CD14-positive monocyte (primary cell): ENCODE measurements at regions not wholly inside any gene's neighbourhood (a gene's known extent, or its start where the extent isn't known, plus 50 kb on each side); places are given as distances from the start of the nearest gene placed in this dataset.

Experiments used
- DNase-seq, 3 donors: peaks; one replicate each; pipeline ENCODE4 v3.0.0-alpha.2; 2011 to 2022
- H2AFZ ChIP-seq: 2 replicates; pipeline ENCODE4 v1.6.0; 2012; ENCODE audit warnings: mild to moderate bottlenecking, low read depth, low read length, inconsistent platforms; ENCODE audit not compliant: insufficient read depth, poor library complexity, severe bottlenecking
- H3K27ac ChIP-seq, 2 donors: 1 replicate in 1 of 2; 2 replicates in 1 of 2; pipeline ENCODE4 v1.5.1; 2012 to 2013; ENCODE audit warnings: low read length in 2 of 2, control low read depth in 1 of 2, inconsistent platforms in 1 of 2, low read depth in 1 of 2, mild to moderate bottlenecking in 1 of 2
- H3K27me3 ChIP-seq, 2 donors: one replicate each; pipeline versions ENCODE4 v1.6.0 to v1.6.1; 2011 to 2013; ENCODE audit warnings: low read length in 2 of 2; ENCODE audit not compliant: control insufficient read depth in 2 of 2, insufficient read depth in 2 of 2
- H3K36me3 ChIP-seq, 2 donors: replicated peaks in 1 of 2; 1 replicate in 1 of 2; 2 replicates in 1 of 2; pipeline versions ENCODE4 v1.5.1 to v1.6.1; 2012 to 2013; ENCODE audit warnings: low read length in 2 of 2, control low read depth in 1 of 2, inconsistent platforms in 1 of 2, mild to moderate bottlenecking in 1 of 2; ENCODE audit not compliant: insufficient read depth in 2 of 2, control insufficient read depth in 1 of 2
- H3K4me1 ChIP-seq, 2 donors: 1 replicate in 1 of 2; 2 replicates in 1 of 2; pipeline versions ENCODE4 v1.5.1 to v1.6.1; 2012 to 2013; ENCODE audit warnings: low read length in 2 of 2, control low read depth in 1 of 2, inconsistent platforms in 1 of 2, mild to moderate bottlenecking in 1 of 2, moderate library complexity in 1 of 2; ENCODE audit not compliant: insufficient read depth in 2 of 2, control insufficient read depth in 1 of 2
- H3K4me2 ChIP-seq: replicated peaks from 2 replicates; pipeline ENCODE3; 2012; ENCODE audit warnings: low read length, moderate library complexity, mild to moderate bottlenecking; ENCODE audit not compliant: poor library complexity, severe bottlenecking; ENCODE audit errors: extremely low read depth
- H3K4me3 ChIP-seq, 3 experiments: fragments of 200-600 bp in 1 of 3; sonication (generic) in 1 of 3; replicated peaks in 1 of 3; 1 replicate in 2 of 3; 2 replicates in 1 of 3; pipeline ENCODE4 v1.5.1; 2011 to 2013; ENCODE audit warnings: low read length in 3 of 3, mild to moderate bottlenecking in 3 of 3, control low read depth in 2 of 3, low read depth in 2 of 3, inconsistent platforms in 1 of 3, moderate library complexity in 1 of 3
- H3K79me2 ChIP-seq: 2 replicates; pipeline ENCODE4 v1.6.0; 2012; ENCODE audit warnings: mild to moderate bottlenecking, control low read depth, inconsistent platforms, low read length, moderate library complexity; ENCODE audit not compliant: insufficient read depth
- H3K9ac ChIP-seq: 2 replicates; pipeline ENCODE4 v1.6.0; 2017; ENCODE audit warnings: low read length, mild to moderate bottlenecking; ENCODE audit not compliant: insufficient read depth, poor library complexity, severe bottlenecking
- H3K9me3 ChIP-seq, 2 donors: replicated peaks in 1 of 2; 1 replicate in 1 of 2; 2 replicates in 1 of 2; pipeline versions ENCODE4 v1.5.1 to v1.6.1; 2012 to 2013; ENCODE audit warnings: low read length in 2 of 2, control low read depth in 1 of 2; ENCODE audit not compliant: control insufficient read depth in 1 of 2, insufficient read depth in 1 of 2
- H4K20me1 ChIP-seq: 2 replicates; pipeline ENCODE4 v1.6.0; 2012; ENCODE audit warnings: mild to moderate bottlenecking, low read length, control low read depth, moderate library complexity; ENCODE audit not compliant: insufficient read depth
- H3K27ac Mint-ChIP-seq, 7 donors: one replicate each; pipeline ENCODE4 v1.8.0; 2020; ENCODE audit warnings: mild to moderate bottlenecking in 7 of 7, mixed read lengths in 7 of 7, moderate library complexity in 6 of 7, inconsistent platforms in 2 of 7
- H3K27me3 Mint-ChIP-seq, 3 donors: one replicate each; pipeline ENCODE4 v1.8.0; 2021 to 2022; ENCODE audit warnings: low read depth in 3 of 3, mild to moderate bottlenecking in 3 of 3, mixed read lengths in 3 of 3, moderate library complexity in 3 of 3, inconsistent platforms in 1 of 3
- H3K36me3 Mint-ChIP-seq, 2 donors: one replicate each; pipeline ENCODE4 v1.8.0; 2020; ENCODE audit warnings: mixed read lengths in 2 of 2, inconsistent platforms in 1 of 2, mild to moderate bottlenecking in 1 of 2
- H3K4me1 Mint-ChIP-seq: one replicate; pipeline ENCODE4 v1.8.0; 2020; ENCODE audit warnings: mild to moderate bottlenecking, mixed read lengths
- H3K4me3 Mint-ChIP-seq, 2 donors: one replicate each; pipeline ENCODE4 v1.8.0; 2020; ENCODE audit warnings: mild to moderate bottlenecking in 2 of 2, mixed read lengths in 2 of 2, moderate library complexity in 1 of 2
- H3K9me3 Mint-ChIP-seq, 7 donors: one replicate each; pipeline ENCODE4 v1.8.0; 2020 to 2022; ENCODE audit warnings: mixed read lengths in 7 of 7, mild to moderate bottlenecking in 6 of 7, moderate library complexity in 6 of 7, inconsistent platforms in 2 of 7
- CTCF ChIP-seq: fragments of 200-600 bp; IDR thresholded peaks from one replicate; pipeline ENCODE4 v1.8.0; 2022; ENCODE audit warnings: antibody characterized with exemption, mild to moderate bottlenecking
- intact Hi-C, 2 donors: fragments of 100-400 bp; cut with micrococcal nuclease; formaldehyde crosslinking; loops; one replicate each; pipeline versions ENCODE4 v1.15.0 to v1.15.1; 2023

GRCh38 chr2:52821631-52822030 is 946.0 kb upstream of the CHAC2 start:
- Mint-ChIP-seq H3K9me3 (peaks cover 0 to 6% (median 0%) of the 10 kb centered on the region in 7 donors), H3K4me1 (no peaks in the 10 kb centered on the region), H3K4me3 (no peak overlapping the region), H3K27ac (no peak overlapping the region), H3K36me3 (no peaks in the 10 kb centered on the region), H3K27me3 (peaks cover 0 to 2% (median 0%) of the 10 kb centered on the region in 3 donors)
- intact Hi-C loops, result no loop called here
- DNase-seq, result no peak
- H3K36me3 ChIP-seq, result no peaks in the 10 kb centered on the region
- no peak overlapping the region for H3K4me3 ChIP-seq
- no peaks in the 10 kb centered on the region for H3K9me3 ChIP-seq
- no peaks in the 10 kb centered on the region for H3K4me1 ChIP-seq
- H2AFZ ChIP-seq, result no peak overlapping the region
- H3K4me2 ChIP-seq, result no peak overlapping the region
- H3K79me2 ChIP-seq, result no peaks in the 10 kb centered on the region
- TF ChIP-seq CTCF, result no peak
- H3K9ac ChIP-seq, result no peak overlapping the region
- no peaks in the 10 kb centered on the region for H3K27me3 ChIP-seq
- no peak overlapping the region for H3K27ac ChIP-seq
- no peaks in the 10 kb centered on the region for H4K20me1 ChIP-seq

- no peak for TF ChIP-seq CTCF
- DNase-seq, result no peak
- H3K4me1 Mint-ChIP-seq, result no peaks in the 10 kb centered on the region
- no peaks in the 10 kb centered on the region for H3K4me1 ChIP-seq
- peaks cover 0 to 6% (median 0%) of the 10 kb centered on the region in 7 donors for H3K9me3 Mint-ChIP-seq
- H3K9me3 ChIP-seq, result peaks cover 0 to 6% of the 10 kb centered on the region in 2 donors
- no peak overlapping the region for H3K4me2 ChIP-seq
- H3K27ac Mint-ChIP-seq, result no peak overlapping the region
- H3K4me3 Mint-ChIP-seq, result no peak overlapping the region
- no peak overlapping the region for H3K27ac ChIP-seq
- H4K20me1 ChIP-seq, result no peaks in the 10 kb centered on the region
- no peaks in the 10 kb centered on the region for H3K27me3 ChIP-seq
- no peaks in the 10 kb centered on the region for H3K36me3 ChIP-seq
- no peak overlapping the region for H3K4me3 ChIP-seq
- no peak overlapping the region for H2AFZ ChIP-seq
- H3K9ac ChIP-seq, result no peak overlapping the region
- no peaks in the 10 kb centered on the region for H3K79me2 ChIP-seq
- no peaks in the 10 kb centered on the region for H3K36me3 Mint-ChIP-seq
- intact Hi-C loops, result no loop called here
- H3K27me3 Mint-ChIP-seq, result peaks cover 0 to 2% (median 0%) of the 10 kb centered on the region in 3 donors
These were observed 948.6 kb upstream of the CHAC2 start for GRCh38 chr2:52818958-52819357.
